Suprapubic skin (tissue), 3 donors: ENCODE measurements at regions not wholly inside any gene's neighbourhood (a gene's known extent, or its start where the extent isn't known, plus 50 kb on each side); places are given as distances from the start of the nearest gene placed in this dataset.

Source experiments
- CTCF ChIP-seq, 2 donors: fragments of 200-600 bp in 1 of 2; fragments of 450-650 bp in 1 of 2; sonication (generic) in 1 of 2; IDR thresholded peaks; one replicate each; pipeline ENCODE4 v1.5.1; 2016 to 2019; ENCODE audit warnings: antibody characterized with exemption in 2 of 2, mild to moderate bottlenecking in 1 of 2, moderate library complexity in 1 of 2
- EP300 ChIP-seq: sonication (generic); formaldehyde crosslinking; IDR thresholded peaks from one replicate; pipeline ENCODE4 v1.6.1; 2017; ENCODE audit warnings: antibody characterized with exemption
- POLR2A ChIP-seq, 2 donors: fragments of 450-650 bp; IDR thresholded peaks; one replicate each; pipeline ENCODE4 v1.6.1; 2017; ENCODE audit warnings: antibody characterized with exemption in 2 of 2, mild to moderate bottlenecking in 2 of 2, moderate library complexity in 2 of 2

- no peak for TF ChIP-seq CTCF (IDR thresholded peaks at IDR 0.05)
- TF ChIP-seq POLR2A (IDR thresholded peaks at IDR 0.05), result no peak
- TF ChIP-seq EP300, result no peak
Observed at GRCh38 chr9:25260046-25260445, 418.2 kb downstream of the TUSC1 start.
